ENCODE measurements at regions not wholly inside any gene's neighbourhood (a gene's known extent, or its start where the extent isn't known, plus 50 kb on each side); places are given as distances from the start of the nearest gene placed in this dataset.

- no peaks in the 10 kb centered on the region for H3K9me3 Mint-ChIP-seq (ENCODE audit: unreplicated experiment)
- no peak for TF ChIP-seq CTCF (IDR thresholded peaks at IDR 0.05; ENCODE audit: unreplicated experiment)
- H3K27me3 Mint-ChIP-seq (ENCODE audit: unreplicated experiment), result peaks cover 2% of the 10 kb centered on the region
- no peak for DNase-seq (ENCODE audit: low spot score)
- H3K27ac Mint-ChIP-seq (ENCODE audit: unreplicated experiment), result no peak overlapping the region
- H3K4me1 Mint-ChIP-seq (ENCODE audit: unreplicated experiment), result no peaks in the 10 kb centered on the region
- no peaks in the 10 kb centered on the region for H3K36me3 Mint-ChIP-seq (ENCODE audit: low read depth, unreplicated experiment)
- no peak overlapping the region for H3K4me3 Mint-ChIP-seq (ENCODE audit: unreplicated experiment)
These were observed 108.0 kb upstream of the LEF1 start for GRCh38 chr4:108276690-108277089.

- no peaks in the 10 kb centered on the region for H3K27me3 Mint-ChIP-seq (ENCODE audit: unreplicated experiment)
- no peak overlapping the region for H3K4me3 Mint-ChIP-seq (ENCODE audit: unreplicated experiment)
- no peak overlapping the region for H3K27ac Mint-ChIP-seq (ENCODE audit: unreplicated experiment)
- no peak for DNase-seq (ENCODE audit: low spot score)
- no peak for TF ChIP-seq CTCF (IDR thresholded peaks at IDR 0.05; ENCODE audit: unreplicated experiment)
- no peaks in the 10 kb centered on the region for H3K9me3 Mint-ChIP-seq (ENCODE audit: unreplicated experiment)
- H3K36me3 Mint-ChIP-seq (ENCODE audit: low read depth, unreplicated experiment), result no peaks in the 10 kb centered on the region
- no peaks in the 10 kb centered on the region for H3K4me1 Mint-ChIP-seq (ENCODE audit: unreplicated experiment)
These were observed 104.3 kb upstream of the LEF1 start for GRCh38 chr4:108272986-108273385.

GRCh38 chr4:108272561-108272960 is 103.8 kb upstream of the LEF1 start:
- TF ChIP-seq CTCF (IDR thresholded peaks at IDR 0.05; ENCODE audit: unreplicated experiment), result no peak
- Mint-ChIP-seq H3K9me3 (ENCODE audit: unreplicated experiment) (no peaks in the 10 kb centered on the region), H3K4me1 (ENCODE audit: unreplicated experiment) (no peaks in the 10 kb centered on the region), H3K27me3 (ENCODE audit: unreplicated experiment) (no peaks in the 10 kb centered on the region), H3K27ac (ENCODE audit: unreplicated experiment) (no peak overlapping the region), H3K4me3 (ENCODE audit: unreplicated experiment) (no peak overlapping the region), H3K36me3 (ENCODE audit: low read depth, unreplicated experiment) (no peaks in the 10 kb centered on the region)
- no peak for DNase-seq (ENCODE audit: low spot score)

GRCh38 chr4:108272046-108272445 is 103.3 kb upstream of the LEF1 start:
- H3K9me3 Mint-ChIP-seq (ENCODE audit: unreplicated experiment), result no peaks in the 10 kb centered on the region
- no peaks in the 10 kb centered on the region for H3K27me3 Mint-ChIP-seq (ENCODE audit: unreplicated experiment)
- DNase-seq (ENCODE audit: low spot score), result no peak
- no peaks in the 10 kb centered on the region for H3K36me3 Mint-ChIP-seq (ENCODE audit: low read depth, unreplicated experiment)
- H3K4me3 Mint-ChIP-seq (ENCODE audit: unreplicated experiment), result no peak overlapping the region
- H3K4me1 Mint-ChIP-seq (ENCODE audit: unreplicated experiment), result no peaks in the 10 kb centered on the region
- no peak overlapping the region for H3K27ac Mint-ChIP-seq (ENCODE audit: unreplicated experiment)
- no peak for TF ChIP-seq CTCF (IDR thresholded peaks at IDR 0.05; ENCODE audit: unreplicated experiment)

GRCh38 chr4:108270466-108271450 is 102.0 kb upstream of the LEF1 start:
- DNase-seq (ENCODE audit: low spot score), result no peak
- H3K27ac Mint-ChIP-seq (ENCODE audit: unreplicated experiment), result no peak overlapping the region
- no peaks in the 10 kb centered on the region for H3K27me3 Mint-ChIP-seq (ENCODE audit: unreplicated experiment)
- no peaks in the 10 kb centered on the region for H3K36me3 Mint-ChIP-seq (ENCODE audit: low read depth, unreplicated experiment)
- H3K9me3 Mint-ChIP-seq (ENCODE audit: unreplicated experiment), result no peaks in the 10 kb centered on the region
- no peaks in the 10 kb centered on the region for H3K4me1 Mint-ChIP-seq (ENCODE audit: unreplicated experiment)
- no peak overlapping the region for H3K4me3 Mint-ChIP-seq (ENCODE audit: unreplicated experiment)
- no peak for TF ChIP-seq CTCF (IDR thresholded peaks at IDR 0.05; ENCODE audit: unreplicated experiment)
